OCI-M1 (cell line): ENCODE measurements at regions not wholly inside any gene's neighbourhood (a gene's known extent, or its start where the extent isn't known, plus 50 kb on each side); places are given as distances from the start of the nearest gene placed in this dataset.
A peak's percentile ranks its signal among the peaks of the same experiment; 100 is the strongest.

Experiments used
- DNase-seq: peaks from one replicate; lab custom pipeline; 2025; lab: John Stamatoyannopoulos, UW

GRCh38 chr11:119853581-119854360 is 124.8 kb upstream of the NECTIN1 start:
- no peak for DNase-seq

- no peak for DNase-seq
These were observed 123.7 kb upstream of the NECTIN1 start for GRCh38 chr11:119852741-119853140.

GRCh38 chr11:119850822-119851409 is 121.9 kb upstream of the NECTIN1 start:
- DNase-seq = no peak

GRCh38 chr11:119849872-119850271 is 120.9 kb upstream of the NECTIN1 start:
- no peak for DNase-seq

- no peak for DNase-seq
These were observed 118.9 kb upstream of the NECTIN1 start for GRCh38 chr11:119847853-119848252.

GRCh38 chr11:119846374-119846773 is 117.4 kb upstream of the NECTIN1 start:
- no peak for DNase-seq

GRCh38 chr11:119845756-119846155 is 116.8 kb upstream of the NECTIN1 start:
- DNase-seq = no peak

GRCh38 chr11:119845305-119845704 is 116.3 kb upstream of the NECTIN1 start:
- DNase-seq = no peak

- DNase-seq = no peak
These were observed 115.8 kb upstream of the NECTIN1 start for GRCh38 chr11:119844808-119845207.

GRCh38 chr11:119843877-119844276 is 114.9 kb upstream of the NECTIN1 start:
- DNase-seq = no peak

- DNase-seq = no peak
These were observed 113.7 kb upstream of the NECTIN1 start for GRCh38 chr11:119842731-119843130.

- DNase-seq = no peak
These were observed 110.6 kb upstream of the NECTIN1 start for GRCh38 chr11:119839476-119840133.

GRCh38 chr11:119835753-119836152 is 106.8 kb upstream of the NECTIN1 start:
- no peak for DNase-seq

GRCh38 chr11:119832202-119832935 is 103.4 kb upstream of the NECTIN1 start:
- no peak for DNase-seq

GRCh38 chr11:119831011-119831410 is 102.0 kb upstream of the NECTIN1 start:
- DNase-seq = no peak

- DNase-seq = no peak
These were observed 101.4 kb upstream of the NECTIN1 start for GRCh38 chr11:119830400-119830799.

- DNase-seq = no peak
These were observed 100.4 kb upstream of the NECTIN1 start for GRCh38 chr11:119829402-119829801.

- DNase-seq = no peak
These were observed 99.8 kb upstream of the NECTIN1 start for GRCh38 chr11:119828819-119829218.

- DNase-seq = no peak
These were observed 99.0 kb upstream of the NECTIN1 start for GRCh38 chr11:119828006-119828405.

GRCh38 chr11:119827113-119827512 is 98.1 kb upstream of the NECTIN1 start:
- DNase-seq = no peak

- no peak for DNase-seq
These were observed 94.1 kb upstream of the NECTIN1 start for GRCh38 chr11:119823077-119823476.

GRCh38 chr11:119816660-119817059 is 87.7 kb upstream of the NECTIN1 start:
- peak; percentile 34 for DNase-seq

GRCh38 chr11:119814766-119815165 is 85.8 kb upstream of the NECTIN1 start:
- DNase-seq = no peak
